IMR-90 (cell line): ENCODE measurements at regions not wholly inside any gene's neighbourhood (a gene's known extent, or its start where the extent isn't known, plus 50 kb on each side); places are given as distances from the start of the nearest gene placed in this dataset.

Experiments used
- ATAC-seq: fragments of 200-7000 bp; cut with Tn5 transposase; 2 replicates; pipeline ENCODE4 v1.9.1; 2020; ENCODE audit warnings: low read depth, mild to moderate bottlenecking, moderate library complexity
- BruUV-seq: library from RNA; stranded (reverse); fragments of 400-500 nt; replicated peaks from 2 replicates; lab custom pipeline; 2021; lab: Mats Ljungman, UMichigan
- CTCF ChIA-PET: fragments of 300-600 bp; formaldehyde crosslinking; extraction: SDS; loops from one replicate; lab custom pipeline; 2021; ENCODE audit warnings: antibody characterized with exemption; lab: Yijun Ruan, JAX
- POLR2A ChIA-PET: fragments of 300-600 bp; sonication (Branson Sonifier 250); formaldehyde crosslinking; loops from one replicate; lab custom pipeline; 2022; ENCODE audit warnings: antibody characterized with exemption; ENCODE audit not compliant: unreplicated experiment; lab: Charles Lee
- DNase-seq: peaks from one replicate; pipeline ENCODE4 v3.0.0; 2013
- H2AFZ ChIP-seq: replicated peaks from 2 replicates; pipeline ENCODE3; 2013; ENCODE audit warnings: low read length, mild to moderate bottlenecking; ENCODE audit not compliant: poor library complexity
- H2AK5ac ChIP-seq: 2 replicates; pipeline ENCODE4 v1.6.1; 2013; ENCODE audit warnings: low read depth, low read length, inconsistent platforms
- H2AK9ac ChIP-seq: replicated peaks from 2 replicates; pipeline ENCODE3; 2013; ENCODE audit warnings: mild to moderate bottlenecking, low read depth, low read length, moderate library complexity; ENCODE audit not compliant: poor library complexity
- H2BK120ac ChIP-seq: 2 replicates; pipeline ENCODE4 v1.6.1; 2013; ENCODE audit warnings: low read depth, low read length, inconsistent platforms
- H2BK15ac ChIP-seq: 3 replicates; pipeline ENCODE4 v1.6.1; 2013; ENCODE audit warnings: low read depth, low read length, inconsistent platforms
- H2BK20ac ChIP-seq: 2 replicates; pipeline ENCODE4 v1.6.1; 2013; ENCODE audit warnings: low read depth, mild to moderate bottlenecking, inconsistent platforms, low read length, moderate library complexity
- H2BK5ac ChIP-seq: 2 replicates; pipeline ENCODE4 v1.6.1; 2013; ENCODE audit warnings: mild to moderate bottlenecking, low read depth, low read length, inconsistent platforms; ENCODE audit not compliant: poor library complexity, severe bottlenecking
- H3K14ac ChIP-seq: replicated peaks from 2 replicates; pipeline ENCODE4 v1.6.1; 2013; ENCODE audit warnings: low read depth, low read length, inconsistent platforms
- H3K18ac ChIP-seq: 2 replicates; pipeline ENCODE4 v1.6.1; 2013; ENCODE audit warnings: low read depth, low read length, control low read depth
- H3K23ac ChIP-seq: 2 replicates; pipeline ENCODE4 v1.6.1; 2013; ENCODE audit warnings: low read depth, low read length, inconsistent platforms
- H3K27ac ChIP-seq: 2 replicates; pipeline ENCODE4 v1.5.1; 2013; ENCODE audit warnings: mild to moderate bottlenecking, control low read depth, low read length; ENCODE audit not compliant: insufficient read depth
- H3K27me3 ChIP-seq: 2 replicates; pipeline ENCODE4 v1.6.1; 2013; ENCODE audit warnings: low read length; ENCODE audit not compliant: control insufficient read depth, insufficient read depth
- H3K36me3 ChIP-seq: 2 replicates; pipeline ENCODE4 v1.6.1; 2013; ENCODE audit warnings: low read length, mixed read lengths; ENCODE audit not compliant: control insufficient read depth, insufficient read depth
- H3K4ac ChIP-seq: 2 replicates; pipeline ENCODE4 v1.6.1; 2013; ENCODE audit warnings: low read depth, low read length, inconsistent platforms
- H3K4me1 ChIP-seq: 2 replicates; pipeline ENCODE4 v1.6.1; 2013; ENCODE audit warnings: low read length, mixed read lengths; ENCODE audit not compliant: control insufficient read depth, insufficient read depth
- H3K4me2 ChIP-seq: 2 replicates; pipeline ENCODE4 v1.6.1; 2013; ENCODE audit warnings: low read depth, mild to moderate bottlenecking, control low read depth, low read length, moderate library complexity
- H3K4me3 ChIP-seq: 2 replicates; pipeline ENCODE4 v1.5.1; 2013; ENCODE audit warnings: low read depth, mild to moderate bottlenecking, control low read depth, low read length, moderate library complexity; ENCODE audit not compliant: insufficient read depth
- H3K56ac ChIP-seq: 2 replicates; pipeline ENCODE4 v1.6.1; 2013; ENCODE audit warnings: low read length, inconsistent platforms; ENCODE audit not compliant: insufficient read depth; ENCODE audit errors: extremely low read depth
- H3K79me1 ChIP-seq, 2 experiments: 2 replicates each; pipeline ENCODE4 v1.6.1; 2013; ENCODE audit warnings: low read length in 2 of 2, inconsistent platforms in 1 of 2, low read depth in 1 of 2
- H3K9ac ChIP-seq: 2 replicates; pipeline ENCODE4 v1.6.1; 2013; ENCODE audit warnings: low read depth, low read length, control low read depth
- H3K9me1 ChIP-seq: 2 replicates; pipeline ENCODE4 v1.6.1; 2013; ENCODE audit warnings: low read length, inconsistent platforms; ENCODE audit not compliant: insufficient read depth
- H3K9me3 ChIP-seq: 2 replicates; pipeline ENCODE4 v1.6.1; 2013; ENCODE audit warnings: low read length; ENCODE audit not compliant: control insufficient read depth, insufficient read depth
- H4K20me1 ChIP-seq: 2 replicates; pipeline ENCODE4 v1.6.1; 2013; ENCODE audit warnings: low read length, inconsistent platforms; ENCODE audit not compliant: insufficient read depth
- H4K5ac ChIP-seq: 2 replicates; pipeline ENCODE4 v1.6.1; 2013; ENCODE audit warnings: mild to moderate bottlenecking, low read depth, low read length, control low read depth
- H4K8ac ChIP-seq, 2 experiments: 2 replicates each; pipeline ENCODE4 v1.6.1; 2013; ENCODE audit warnings: low read depth in 2 of 2, low read length in 2 of 2, control low read depth in 1 of 2, inconsistent platforms in 1 of 2
- H4K91ac ChIP-seq: 2 replicates; pipeline ENCODE4 v1.6.1; 2013; ENCODE audit warnings: low read depth, low read length, inconsistent platforms; ENCODE audit not compliant: insufficient read depth
- CEBPB ChIP-seq: IDR thresholded peaks from 2 replicates; pipeline ENCODE4 v1.6.1; 2012; ENCODE audit warnings: low read depth, low read length, improper control_type of control experiment
- MAZ ChIP-seq: IDR thresholded peaks from 2 replicates; pipeline ENCODE4 v1.6.1; 2012; ENCODE audit warnings: low read depth, mild to moderate bottlenecking, low read length, improper control_type of control experiment, moderate library complexity, borderline replicate concordance
- RCOR1 ChIP-seq: IDR thresholded peaks from 2 replicates; pipeline ENCODE4 v1.6.1; 2012; ENCODE audit warnings: mild to moderate bottlenecking, low read length, improper control_type of control experiment; ENCODE audit not compliant: insufficient replicate concordance
- SMC3 ChIP-seq: fragments of 150-350 bp; IDR thresholded peaks from 2 replicates; pipeline ENCODE4 v1.6.1; 2016; ENCODE audit warnings: low read depth, mild to moderate bottlenecking, antibody characterized with exemption, low read length, moderate library complexity
- WGBS, 2 experiments: methylation state at CpG; one replicate each; pipeline versions ENCODE4 v1.1.5 to v1.1.7; 2013; ENCODE audit warnings: missing lambda C conversion rate in 2 of 2; ENCODE audit not compliant: insufficient read length in 1 of 2; ENCODE audit errors: extremely low coverage in 2 of 2; 5-methylcytosine and 5-hydroxymethylcytosine counted together
- dilution Hi-C: fragments of 300-500 bp; cut with HindIII; formaldehyde crosslinking; loops from one replicate; pipeline ENCODE4 v1.14.3; 2018; ENCODE audit warnings: low sequenced_read_pairs; ENCODE audit not compliant: unreplicated experiment
- in situ Hi-C: fragments of 300-500 bp; cut with MboI; formaldehyde crosslinking; loops from 3 replicates; pipeline ENCODE4 v1.14.3; 2019; ENCODE audit warnings: low sequenced_read_pairs, inconsistent platforms, mixed read lengths
- intact Hi-C: fragments of 100-400 bp; cut with micrococcal nuclease; formaldehyde crosslinking; loops from 2 replicates; pipeline ENCODE4 v1.10.0; 2022

DNA sequence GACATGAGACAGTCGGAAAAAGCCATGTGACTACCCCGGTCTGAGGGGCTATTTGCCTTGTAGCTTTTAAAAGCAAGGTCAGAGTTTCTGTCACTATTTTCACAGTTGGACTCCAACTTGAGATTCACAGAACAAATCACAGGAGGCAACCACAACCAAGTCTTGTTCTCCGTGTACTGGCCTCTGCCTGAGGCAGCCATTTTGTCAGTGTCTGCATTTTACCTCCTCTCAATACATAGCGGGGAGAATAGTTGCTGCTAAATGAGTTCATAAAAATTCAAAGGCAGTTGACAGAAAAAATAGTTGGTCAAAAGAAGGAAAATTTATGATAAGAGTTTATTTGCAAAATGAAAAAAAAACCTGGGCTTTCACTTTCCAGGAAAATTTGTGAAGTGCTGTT, 501.4 kb downstream of the CCDC85A start:
- Histone ChIP-seq H2BK20ac (no peak overlapping the region), H3K27me3 (no peaks in the 10 kb centered on the region), H2AK5ac (no peak overlapping the region), H3K79me1 (no peaks in the 10 kb centered on the region), H3K4me1 (no peaks in the 10 kb centered on the region), H3K36me3 (no peaks in the 10 kb centered on the region), H3K56ac (no peak overlapping the region), H2BK15ac (no peak overlapping the region), H3K18ac (no peak overlapping the region), H3K4me2 (no peak overlapping the region), H2BK5ac (no peak overlapping the region), H4K5ac (no peak overlapping the region), H3K9me1 (no peaks in the 10 kb centered on the region), H2AFZ (no peak overlapping the region), H3K14ac (no peak overlapping the region), H2BK120ac (no peak overlapping the region), H3K27ac (no peak overlapping the region), H4K91ac (no peak overlapping the region), H4K20me1 (no peaks in the 10 kb centered on the region), H3K4ac (no peak overlapping the region), H3K4me3 (no peak overlapping the region), H3K9ac (no peak overlapping the region), H2AK9ac (no peak overlapping the region), H3K9me3 (peaks cover 4% of the 10 kb centered on the region; the same call in 1 of the 2 replicates), H3K23ac (no peak overlapping the region), H4K8ac (no peak overlapping the region)
- ChIA-PET CTCF (no interaction called here), POLR2A (no interaction called here)
- DNase-seq (no peak), ATAC-seq (no peak)
- dilution Hi-C loops: no loop called here
- 40% methylated on average over 1 of the region's 4 CpGs; no CpG with 5 or more reads in 1 of the 2 experiments for WGBS, 2 experiments
- intact Hi-C loops: no loop called here
- BruUV-seq: no TSS peak
- TF ChIP-seq MAZ: no peak
- no peak for TF ChIP-seq RCOR1
- no peak for TF ChIP-seq CEBPB
- TF ChIP-seq SMC3: no peak
- in situ Hi-C loops: no loop called here
